HL-60 (cell line): ENCODE measurements at regions not wholly inside any gene's neighbourhood (a gene's known extent, or its start where the extent isn't known, plus 50 kb on each side); places are given as distances from the start of the nearest gene placed in this dataset.

Experiments used
- DNase-seq, 2 experiments: peaks; one replicate each; pipeline ENCODE4 v3.0.0-alpha.2; 2010 to 2020; ENCODE audit warnings: low read depth in 1 of 2, low spot score in 1 of 2
- H3K27ac ChIP-seq: fragments of 250-450 bp; sonication (Bioruptor Pico); replicated peaks from 2 replicates; pipeline ENCODE4 v1.5.1; 2020; ENCODE audit warnings: mild to moderate bottlenecking, moderate library complexity
- H3K27me3 ChIP-seq: fragments of 250-450 bp; sonication (Bioruptor Pico); 2 replicates; pipeline ENCODE4 v1.5.1; 2021; ENCODE audit warnings: mild to moderate bottlenecking, moderate library complexity; ENCODE audit not compliant: insufficient read depth, poor library complexity, severe bottlenecking
- H3K4me3 ChIP-seq: replicated peaks from 2 replicates; pipeline ENCODE4 v1.5.1; 2011; ENCODE audit warnings: mild to moderate bottlenecking, control low read depth, low read length; ENCODE audit not compliant: insufficient read depth
- GABPA ChIP-seq: IDR thresholded peaks from 2 replicates; pipeline ENCODE4 v1.6.1; 2012; ENCODE audit warnings: low read depth
- POLR2AphosphoS5 ChIP-seq: IDR thresholded peaks from 2 replicates; pipeline ENCODE4 v1.6.1; 2012; ENCODE audit warnings: low read depth
- SPI1 ChIP-seq: IDR thresholded peaks from 2 replicates; pipeline ENCODE4 v1.6.1; 2012; ENCODE audit warnings: low read depth, mild to moderate bottlenecking, borderline replicate concordance
- TF ChIP-seq, protein P1 (sequence below): IDR thresholded peaks from 2 replicates; pipeline ENCODE4 v1.6.1; 2012; ENCODE audit warnings: low read depth; ENCODE audit not compliant: insufficient replicate concordance
- TF ChIP-seq, protein P2 (sequence below): IDR thresholded peaks from one replicate; pipeline ENCODE4 v1.5.1; 2011; ENCODE audit warnings: low read length, control low read depth, inconsistent platforms; ENCODE audit not compliant: insufficient read depth

DNA sequence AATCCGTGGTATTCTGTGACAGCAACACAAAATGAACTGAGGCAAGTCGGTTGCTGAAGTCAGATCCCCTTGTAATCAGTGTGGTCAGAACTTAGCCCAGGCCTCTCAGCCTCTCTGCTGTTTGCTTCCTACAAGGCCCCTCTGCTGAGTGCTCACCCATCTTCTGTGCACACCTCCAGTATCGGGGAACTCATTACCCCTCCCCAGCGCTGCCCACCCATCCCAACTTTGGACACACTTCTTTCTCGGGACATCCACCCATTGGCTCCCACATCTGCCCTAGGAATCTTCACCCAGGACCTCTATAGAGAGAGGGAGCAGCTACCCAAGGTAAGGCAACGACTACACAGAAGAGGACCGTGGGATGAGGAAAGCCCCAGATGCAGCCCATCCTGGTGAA is 217.5 kb downstream of the MATN1 start:
- H3K4me3 ChIP-seq: no peak overlapping the region
- no peak for DNase-seq
- H3K27me3 ChIP-seq: no peaks in the 10 kb centered on the region
- no peak overlapping the region for H3K27ac ChIP-seq
- no peak for TF ChIP-seq POLR2AphosphoS5
- TF ChIP-seq, protein P1, sequence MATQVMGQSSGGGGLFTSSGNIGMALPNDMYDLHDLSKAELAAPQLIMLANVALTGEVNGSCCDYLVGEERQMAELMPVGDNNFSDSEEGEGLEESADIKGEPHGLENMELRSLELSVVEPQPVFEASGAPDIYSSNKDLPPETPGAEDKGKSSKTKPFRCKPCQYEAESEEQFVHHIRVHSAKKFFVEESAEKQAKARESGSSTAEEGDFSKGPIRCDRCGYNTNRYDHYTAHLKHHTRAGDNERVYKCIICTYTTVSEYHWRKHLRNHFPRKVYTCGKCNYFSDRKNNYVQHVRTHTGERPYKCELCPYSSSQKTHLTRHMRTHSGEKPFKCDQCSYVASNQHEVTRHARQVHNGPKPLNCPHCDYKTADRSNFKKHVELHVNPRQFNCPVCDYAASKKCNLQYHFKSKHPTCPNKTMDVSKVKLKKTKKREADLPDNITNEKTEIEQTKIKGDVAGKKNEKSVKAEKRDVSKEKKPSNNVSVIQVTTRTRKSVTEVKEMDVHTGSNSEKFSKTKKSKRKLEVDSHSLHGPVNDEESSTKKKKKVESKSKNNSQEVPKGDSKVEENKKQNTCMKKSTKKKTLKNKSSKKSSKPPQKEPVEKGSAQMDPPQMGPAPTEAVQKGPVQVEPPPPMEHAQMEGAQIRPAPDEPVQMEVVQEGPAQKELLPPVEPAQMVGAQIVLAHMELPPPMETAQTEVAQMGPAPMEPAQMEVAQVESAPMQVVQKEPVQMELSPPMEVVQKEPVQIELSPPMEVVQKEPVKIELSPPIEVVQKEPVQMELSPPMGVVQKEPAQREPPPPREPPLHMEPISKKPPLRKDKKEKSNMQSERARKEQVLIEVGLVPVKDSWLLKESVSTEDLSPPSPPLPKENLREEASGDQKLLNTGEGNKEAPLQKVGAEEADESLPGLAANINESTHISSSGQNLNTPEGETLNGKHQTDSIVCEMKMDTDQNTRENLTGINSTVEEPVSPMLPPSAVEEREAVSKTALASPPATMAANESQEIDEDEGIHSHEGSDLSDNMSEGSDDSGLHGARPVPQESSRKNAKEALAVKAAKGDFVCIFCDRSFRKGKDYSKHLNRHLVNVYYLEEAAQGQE: no peak
- TF ChIP-seq GABPA: no peak
- TF ChIP-seq, protein P2, sequence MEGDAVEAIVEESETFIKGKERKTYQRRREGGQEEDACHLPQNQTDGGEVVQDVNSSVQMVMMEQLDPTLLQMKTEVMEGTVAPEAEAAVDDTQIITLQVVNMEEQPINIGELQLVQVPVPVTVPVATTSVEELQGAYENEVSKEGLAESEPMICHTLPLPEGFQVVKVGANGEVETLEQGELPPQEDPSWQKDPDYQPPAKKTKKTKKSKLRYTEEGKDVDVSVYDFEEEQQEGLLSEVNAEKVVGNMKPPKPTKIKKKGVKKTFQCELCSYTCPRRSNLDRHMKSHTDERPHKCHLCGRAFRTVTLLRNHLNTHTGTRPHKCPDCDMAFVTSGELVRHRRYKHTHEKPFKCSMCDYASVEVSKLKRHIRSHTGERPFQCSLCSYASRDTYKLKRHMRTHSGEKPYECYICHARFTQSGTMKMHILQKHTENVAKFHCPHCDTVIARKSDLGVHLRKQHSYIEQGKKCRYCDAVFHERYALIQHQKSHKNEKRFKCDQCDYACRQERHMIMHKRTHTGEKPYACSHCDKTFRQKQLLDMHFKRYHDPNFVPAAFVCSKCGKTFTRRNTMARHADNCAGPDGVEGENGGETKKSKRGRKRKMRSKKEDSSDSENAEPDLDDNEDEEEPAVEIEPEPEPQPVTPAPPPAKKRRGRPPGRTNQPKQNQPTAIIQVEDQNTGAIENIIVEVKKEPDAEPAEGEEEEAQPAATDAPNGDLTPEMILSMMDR: no peak
- no peak for TF ChIP-seq SPI1

DNA sequence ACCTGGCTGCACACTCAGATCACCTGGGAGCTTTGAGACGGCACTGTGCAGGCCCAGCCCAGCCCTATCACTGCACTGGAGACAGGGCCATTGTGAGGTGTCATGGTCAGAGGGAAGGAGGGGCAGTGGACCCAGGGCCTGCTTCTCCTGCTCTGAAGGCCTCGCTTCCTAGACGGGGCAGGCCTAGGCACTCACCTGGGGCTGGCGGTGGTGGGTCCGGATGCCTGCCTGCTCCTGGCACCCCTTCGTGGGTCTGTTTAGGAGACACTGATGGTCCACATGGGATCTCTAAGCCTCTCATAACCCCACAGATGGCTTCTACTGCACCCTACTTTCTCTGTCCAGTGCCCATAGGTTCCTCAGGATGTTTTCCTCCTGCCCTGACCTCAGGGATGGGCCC is 230.9 kb downstream of the MATN1 start:
- Histone ChIP-seq H3K4me3 (no peak overlapping the region), H3K27me3 (no peaks in the 10 kb centered on the region), H3K27ac (no peak overlapping the region)
- no peak for DNase-seq
- TF ChIP-seq POLR2AphosphoS5 (no peak), SPI1 (no peak), GABPA (no peak)
- TF ChIP-seq, protein P2: no peak
- TF ChIP-seq, protein P1: no peak

DNA sequence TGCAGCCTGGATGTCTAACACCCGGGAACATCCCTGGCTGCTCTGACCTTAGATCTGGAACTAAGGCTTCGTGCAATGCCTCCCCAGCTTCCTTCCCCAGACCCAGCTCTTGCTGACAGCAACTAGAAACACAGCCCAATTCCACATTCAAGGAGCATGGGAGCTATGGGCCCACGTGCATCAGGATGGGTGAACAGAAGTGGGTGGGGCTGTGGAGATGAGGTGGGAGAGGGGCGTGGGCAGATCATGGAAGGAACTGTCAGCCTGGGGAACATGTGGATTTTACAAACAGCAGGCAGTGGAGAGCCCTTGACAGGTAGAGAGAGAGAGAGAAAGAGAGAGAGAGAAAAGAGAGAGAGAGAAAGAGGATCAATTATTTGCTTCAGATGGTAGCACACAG is 231.6 kb downstream of the MATN1 start:
- Histone ChIP-seq H3K4me3 (no peak overlapping the region), H3K27ac (no peak overlapping the region), H3K27me3 (no peaks in the 10 kb centered on the region)
- no peak for TF ChIP-seq GABPA
- TF ChIP-seq, protein P1: no peak
- no peak for TF ChIP-seq SPI1
- no peak for TF ChIP-seq POLR2AphosphoS5
- TF ChIP-seq, protein P2: no peak
- DNase-seq: no peak
